Cardiac fibroblast (primary cell): ENCODE measurements at regions not wholly inside any gene's neighbourhood (a gene's known extent, or its start where the extent isn't known, plus 50 kb on each side); places are given as distances from the start of the nearest gene placed in this dataset.

Source experiments
- DNase-seq, 2 donors: peaks; one replicate each; pipeline versions ENCODE4 v3.0.0 to v3.0.0-alpha.2; 2010; ENCODE audit warnings: low read depth in 2 of 2
- H3K4me3 ChIP-seq, 2 donors: replicated peaks in 1 of 2; 1 replicate in 1 of 2; 2 replicates in 1 of 2; pipeline ENCODE4 v1.5.1; 2011; ENCODE audit warnings: low read depth in 2 of 2, low read length in 2 of 2, mild to moderate bottlenecking in 2 of 2, moderate library complexity in 1 of 2
- CTCF ChIP-seq: IDR thresholded peaks from one replicate; pipeline ENCODE4 v1.5.1; 2011; ENCODE audit warnings: low read depth, mild to moderate bottlenecking, low read length, inconsistent platforms

- no peak overlapping the region for H3K4me3 ChIP-seq
- DNase-seq = no peak
- no peak for TF ChIP-seq CTCF
These were observed 84.5 kb upstream of the MYCN start for GRCh38 chr2:15855766-15856260.

GRCh38 chr2:15856318-15856717 lies 84.0 kb upstream of the MYCN start:
- no peak overlapping the region for H3K4me3 ChIP-seq
- no peak for DNase-seq
- no peak for TF ChIP-seq CTCF

GRCh38 chr2:15858466-15858865 lies 81.9 kb upstream of the MYCN start:
- no peak for DNase-seq
- no peak for TF ChIP-seq CTCF
- H3K4me3 ChIP-seq = no peak overlapping the region

GRCh38 chr2:15860051-15860663 lies 80.2 kb upstream of the MYCN start:
- no peak overlapping the region for H3K4me3 ChIP-seq
- DNase-seq = no peak
- TF ChIP-seq CTCF = no peak

GRCh38 chr2:15860760-15861159 lies 79.6 kb upstream of the MYCN start:
- no peak for TF ChIP-seq CTCF
- H3K4me3 ChIP-seq = no peak overlapping the region
- DNase-seq = no peak

- no peak overlapping the region for H3K4me3 ChIP-seq
- no peak for DNase-seq
- TF ChIP-seq CTCF = no peak
These were observed 79.1 kb upstream of the MYCN start for GRCh38 chr2:15861172-15861822.
